Hepatocyte (in vitro differentiated cells): ENCODE measurements at regions not wholly inside any gene's neighbourhood (a gene's known extent, or its start where the extent isn't known, plus 50 kb on each side); places are given as distances from the start of the nearest gene placed in this dataset.
A peak's percentile ranks its signal among the peaks of the same experiment; 100 is the strongest.

Source experiments
- DNase-seq: peaks from one replicate; pipeline ENCODE4 v3.0.0-alpha.2; 2016; ENCODE audit warnings: low spot score
- H2AFZ ChIP-seq: fragments of 200-600 bp; sonication (generic); 2 replicates; pipeline ENCODE4 v1.6.0; 2016; ENCODE audit warnings: antibody characterized with exemption, mild to moderate bottlenecking
- H3K27ac ChIP-seq: fragments of 200-600 bp; sonication (generic); 2 replicates; pipeline ENCODE4 v1.5.1; 2016; ENCODE audit warnings: mild to moderate bottlenecking
- H3K27me3 ChIP-seq: fragments of 200-600 bp; sonication (generic); 2 replicates; pipeline ENCODE4 v1.6.1; 2016
- H3K36me3 ChIP-seq: fragments of 200-600 bp; sonication (generic); replicated peaks from 2 replicates; pipeline ENCODE4 v1.5.1; 2016; ENCODE audit warnings: low read depth; ENCODE audit not compliant: insufficient read depth
- H3K4me1 ChIP-seq: fragments of 200-600 bp; sonication (generic); 2 replicates; pipeline ENCODE4 v1.5.1; 2016; ENCODE audit warnings: mild to moderate bottlenecking, moderate library complexity; ENCODE audit not compliant: insufficient read depth
- H3K4me2 ChIP-seq: fragments of 200-600 bp; sonication (generic); 2 replicates; pipeline ENCODE4 v1.6.0; 2016
- H3K4me3 ChIP-seq: fragments of 200-600 bp; sonication (generic); 2 replicates; pipeline ENCODE4 v1.5.1; 2016; ENCODE audit warnings: mild to moderate bottlenecking
- H3K79me2 ChIP-seq: fragments of 200-600 bp; sonication (generic); 2 replicates; pipeline ENCODE4 v1.6.0; 2017; ENCODE audit warnings: mild to moderate bottlenecking
- H3K9me2 ChIP-seq: fragments of 200-600 bp; sonication (generic); replicated peaks from 2 replicates; pipeline ENCODE4 v1.6.0; 2017; ENCODE audit warnings: mild to moderate bottlenecking; ENCODE audit not compliant: insufficient read depth
- H3K9me3 ChIP-seq: fragments of 200-600 bp; sonication (generic); 2 replicates; pipeline ENCODE4 v1.5.1; 2016; ENCODE audit warnings: low read depth, mild to moderate bottlenecking
- H4K20me1 ChIP-seq: fragments of 200-600 bp; sonication (generic); 2 replicates; pipeline ENCODE4 v1.6.0; 2016; ENCODE audit warnings: mild to moderate bottlenecking; ENCODE audit not compliant: insufficient read depth, poor library complexity, severe bottlenecking
- EZH2 ChIP-seq: fragments of 200-600 bp; sonication (generic); IDR thresholded peaks from 2 replicates; pipeline ENCODE4 v1.6.1; 2016; ENCODE audit warnings: antibody characterized with exemption, mild to moderate bottlenecking, borderline replicate concordance
- EZH2phosphoT487 ChIP-seq: fragments of 200-600 bp; sonication (generic); IDR thresholded peaks from one replicate; pipeline ENCODE4 v1.6.1; 2018; ENCODE audit warnings: antibody characterized with exemption, mild to moderate bottlenecking, low read depth, moderate library complexity; ENCODE audit not compliant: unreplicated experiment, severe bottlenecking
- WGBS: methylation state at CpG from one replicate; pipeline ENCODE4 v1.1.6; 2016; ENCODE audit warnings: low lambda C conversion rate; ENCODE audit errors: missing lambda C conversion rate; 5-methylcytosine and 5-hydroxymethylcytosine counted together
- TF ChIP-seq, protein P1 (sequence below): fragments of 200-600 bp; sonication (generic); IDR thresholded peaks from 2 replicates; pipeline ENCODE4 v1.5.1; 2016; ENCODE audit warnings: antibody characterized with exemption, mild to moderate bottlenecking; ENCODE audit not compliant: poor library complexity

DNA sequence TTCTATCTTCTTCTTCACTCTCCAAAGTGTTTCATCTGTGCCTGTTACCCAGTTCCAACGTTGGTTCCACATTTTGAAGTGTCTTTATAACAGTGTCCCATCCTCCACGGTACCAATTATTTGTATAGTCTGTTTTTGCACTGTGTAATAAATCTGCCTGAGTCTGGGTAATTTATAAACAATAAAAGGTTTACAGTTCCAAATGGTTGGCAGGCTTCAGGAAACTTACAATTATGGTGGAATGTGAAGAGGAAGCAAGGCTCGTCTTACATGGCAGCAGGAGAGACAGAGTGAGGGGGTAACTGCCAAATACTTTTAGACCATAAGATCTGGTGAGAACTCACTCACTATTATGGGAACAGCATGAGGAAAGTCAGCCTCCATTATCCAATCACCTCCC lies 465.4 kb upstream of the CDH9 start:
- no peaks in the 10 kb centered on the region for H3K4me1 ChIP-seq
- H3K27me3 ChIP-seq, result no peaks in the 10 kb centered on the region
- H3K9me3 ChIP-seq, result no peaks in the 10 kb centered on the region
- no peaks in the 10 kb centered on the region for H3K36me3 ChIP-seq
- no peak overlapping the region for H2AFZ ChIP-seq
- no peaks in the 10 kb centered on the region for H4K20me1 ChIP-seq
- no peak for DNase-seq
- TF ChIP-seq EZH2phosphoT487 (no peak), EZH2 (no peak)
- TF ChIP-seq, protein P1, sequence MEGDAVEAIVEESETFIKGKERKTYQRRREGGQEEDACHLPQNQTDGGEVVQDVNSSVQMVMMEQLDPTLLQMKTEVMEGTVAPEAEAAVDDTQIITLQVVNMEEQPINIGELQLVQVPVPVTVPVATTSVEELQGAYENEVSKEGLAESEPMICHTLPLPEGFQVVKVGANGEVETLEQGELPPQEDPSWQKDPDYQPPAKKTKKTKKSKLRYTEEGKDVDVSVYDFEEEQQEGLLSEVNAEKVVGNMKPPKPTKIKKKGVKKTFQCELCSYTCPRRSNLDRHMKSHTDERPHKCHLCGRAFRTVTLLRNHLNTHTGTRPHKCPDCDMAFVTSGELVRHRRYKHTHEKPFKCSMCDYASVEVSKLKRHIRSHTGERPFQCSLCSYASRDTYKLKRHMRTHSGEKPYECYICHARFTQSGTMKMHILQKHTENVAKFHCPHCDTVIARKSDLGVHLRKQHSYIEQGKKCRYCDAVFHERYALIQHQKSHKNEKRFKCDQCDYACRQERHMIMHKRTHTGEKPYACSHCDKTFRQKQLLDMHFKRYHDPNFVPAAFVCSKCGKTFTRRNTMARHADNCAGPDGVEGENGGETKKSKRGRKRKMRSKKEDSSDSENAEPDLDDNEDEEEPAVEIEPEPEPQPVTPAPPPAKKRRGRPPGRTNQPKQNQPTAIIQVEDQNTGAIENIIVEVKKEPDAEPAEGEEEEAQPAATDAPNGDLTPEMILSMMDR, result no peak
- 55% methylated on average over 3 of the region's 3 CpGs for WGBS
- no peak overlapping the region for H3K27ac ChIP-seq
- H3K4me3 ChIP-seq, result no peak overlapping the region
- no peaks in the 10 kb centered on the region for H3K9me2 ChIP-seq
- H3K4me2 ChIP-seq, result no peak overlapping the region
- no peaks in the 10 kb centered on the region for H3K79me2 ChIP-seq

DNA sequence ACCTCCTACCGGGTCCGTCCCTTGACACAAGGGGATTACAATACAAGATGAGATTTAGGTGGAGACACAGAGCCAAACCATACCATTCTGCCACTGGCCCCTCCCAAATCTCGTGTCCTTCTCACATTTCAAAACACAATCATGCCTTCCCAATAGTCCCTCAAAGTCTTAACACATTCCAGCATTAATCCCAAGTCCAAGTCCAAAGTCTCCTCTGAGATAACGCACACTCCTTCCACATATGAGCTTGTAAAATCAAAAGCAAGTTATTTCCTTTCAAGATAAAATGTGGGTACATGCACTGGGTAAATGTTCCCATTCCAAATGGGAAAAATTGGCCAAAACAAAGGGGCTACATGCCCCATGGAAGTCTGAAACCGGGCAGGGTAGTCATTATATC lies 463.9 kb upstream of the CDH9 start:
- no peaks in the 10 kb centered on the region for H3K36me3 ChIP-seq
- H3K4me1 ChIP-seq, result no peaks in the 10 kb centered on the region
- peak; percentile 15 for DNase-seq
- peak overlapping the region; percentile 72 for H3K27ac ChIP-seq
- H4K20me1 ChIP-seq, result no peaks in the 10 kb centered on the region
- 56% methylated on average over 4 of the region's 5 CpGs for WGBS
- H3K4me2 ChIP-seq, result peak overlapping the region; percentile 50
- no peaks in the 10 kb centered on the region for H3K9me3 ChIP-seq
- no peak for TF ChIP-seq EZH2
- no peaks in the 10 kb centered on the region for H3K9me2 ChIP-seq
- no peaks in the 10 kb centered on the region for H3K79me2 ChIP-seq
- no peak overlapping the region for H2AFZ ChIP-seq
- H3K4me3 ChIP-seq, result no peak overlapping the region
- H3K27me3 ChIP-seq, result no peaks in the 10 kb centered on the region

DNA sequence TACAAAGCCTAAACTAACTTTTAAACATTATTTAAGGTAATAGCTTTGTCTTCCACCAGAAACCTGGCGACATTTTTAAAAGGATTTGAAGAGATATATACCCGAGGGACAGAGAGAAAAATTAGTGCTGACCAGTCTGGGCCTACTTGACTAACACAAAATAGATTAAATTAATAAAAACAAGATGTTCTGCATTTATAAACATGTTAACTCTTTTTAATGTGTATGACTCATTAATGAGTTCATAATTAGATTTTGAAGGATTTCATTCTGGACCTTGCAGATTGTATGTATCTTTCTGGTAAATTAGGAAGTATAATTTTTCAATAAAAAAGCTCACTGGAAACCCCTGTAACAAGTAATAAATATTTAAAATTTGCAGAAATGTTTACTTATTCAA lies 459.1 kb upstream of the CDH9 start:
- H3K9me3 ChIP-seq, result no peaks in the 10 kb centered on the region
- no peak overlapping the region for H3K4me3 ChIP-seq
- H3K79me2 ChIP-seq, result no peaks in the 10 kb centered on the region
- no peaks in the 10 kb centered on the region for H3K9me2 ChIP-seq
- TF ChIP-seq, protein P1, result no peak
- TF ChIP-seq EZH2phosphoT487 (no peak), EZH2 (no peak)
- no peaks in the 10 kb centered on the region for H3K4me1 ChIP-seq
- H3K4me2 ChIP-seq, result no peak overlapping the region
- H2AFZ ChIP-seq, result no peak overlapping the region
- H4K20me1 ChIP-seq, result no peaks in the 10 kb centered on the region
- no peak for DNase-seq
- WGBS, result 70% methylated on average over 2 of the region's 2 CpGs
- no peaks in the 10 kb centered on the region for H3K36me3 ChIP-seq
- H3K27ac ChIP-seq, result no peak overlapping the region
- no peaks in the 10 kb centered on the region for H3K27me3 ChIP-seq

DNA sequence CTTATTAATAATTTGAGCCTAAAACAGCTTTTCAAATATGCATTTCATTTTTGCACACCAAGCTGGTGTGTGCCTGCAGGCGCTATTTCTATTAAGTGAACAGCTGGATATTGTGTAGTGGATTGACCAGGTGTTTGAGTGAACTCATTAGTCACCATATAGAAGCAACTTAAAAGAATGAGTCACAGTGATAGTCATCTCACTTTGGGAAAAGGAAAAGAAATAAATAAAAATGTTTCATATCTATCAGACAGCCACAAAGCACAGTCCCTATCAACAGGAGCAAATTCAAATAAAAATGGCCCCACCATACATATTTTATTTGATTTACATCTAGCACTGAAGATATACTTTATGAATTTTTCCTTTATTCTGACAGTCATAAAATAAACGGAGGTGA lies 456.5 kb upstream of the CDH9 start:
- TF ChIP-seq, protein P1, result no peak
- TF ChIP-seq EZH2phosphoT487 (no peak), EZH2 (no peak)
- 90% methylated on average over 2 of the region's 2 CpGs for WGBS

More for the DNA sequence above, 456.5 kb upstream of the CDH9 start:
- no peaks in the 10 kb centered on the region for H3K4me1 ChIP-seq
- no peak for DNase-seq
- H3K4me3 ChIP-seq, result no peak overlapping the region
- no peaks in the 10 kb centered on the region for H3K27me3 ChIP-seq
- H3K9me3 ChIP-seq, result no peaks in the 10 kb centered on the region
- no peak overlapping the region for H3K4me2 ChIP-seq
- H3K9me2 ChIP-seq, result no peaks in the 10 kb centered on the region
- H3K27ac ChIP-seq, result no peak overlapping the region
- no peaks in the 10 kb centered on the region for H3K36me3 ChIP-seq
- H4K20me1 ChIP-seq, result no peaks in the 10 kb centered on the region
- H3K79me2 ChIP-seq, result no peaks in the 10 kb centered on the region
- no peak overlapping the region for H2AFZ ChIP-seq
